ENCODE measurements at regions not wholly inside any gene's neighbourhood (a gene's known extent, or its start where the extent isn't known, plus 50 kb on each side); places are given as distances from the start of the nearest gene placed in this dataset.

DNA sequence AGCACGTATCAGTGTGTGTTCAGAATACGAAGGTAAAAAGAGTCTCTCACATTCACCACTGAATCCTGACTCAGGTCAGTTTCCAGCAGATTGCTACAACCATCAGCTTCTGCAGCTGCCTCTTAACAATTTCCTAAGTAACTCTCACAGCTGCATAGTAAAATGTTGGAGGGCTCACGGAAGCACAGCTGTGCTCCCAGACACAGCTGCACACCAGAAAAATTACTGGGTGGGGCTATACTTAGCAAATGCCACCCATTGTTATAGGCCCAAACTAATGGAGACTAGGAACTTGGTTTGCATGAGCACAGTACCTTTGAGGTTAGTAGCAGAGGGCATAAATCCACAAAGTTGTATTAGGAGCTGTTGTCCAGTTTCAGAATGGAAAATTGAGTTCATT lies 153.9 kb upstream of the ERBB4 start:
- no peak for FAIRE-seq
- DNase-seq (ENCODE audit: insufficient read length, low spot score), result no peak
- TF ChIP-seq, protein P1, sequence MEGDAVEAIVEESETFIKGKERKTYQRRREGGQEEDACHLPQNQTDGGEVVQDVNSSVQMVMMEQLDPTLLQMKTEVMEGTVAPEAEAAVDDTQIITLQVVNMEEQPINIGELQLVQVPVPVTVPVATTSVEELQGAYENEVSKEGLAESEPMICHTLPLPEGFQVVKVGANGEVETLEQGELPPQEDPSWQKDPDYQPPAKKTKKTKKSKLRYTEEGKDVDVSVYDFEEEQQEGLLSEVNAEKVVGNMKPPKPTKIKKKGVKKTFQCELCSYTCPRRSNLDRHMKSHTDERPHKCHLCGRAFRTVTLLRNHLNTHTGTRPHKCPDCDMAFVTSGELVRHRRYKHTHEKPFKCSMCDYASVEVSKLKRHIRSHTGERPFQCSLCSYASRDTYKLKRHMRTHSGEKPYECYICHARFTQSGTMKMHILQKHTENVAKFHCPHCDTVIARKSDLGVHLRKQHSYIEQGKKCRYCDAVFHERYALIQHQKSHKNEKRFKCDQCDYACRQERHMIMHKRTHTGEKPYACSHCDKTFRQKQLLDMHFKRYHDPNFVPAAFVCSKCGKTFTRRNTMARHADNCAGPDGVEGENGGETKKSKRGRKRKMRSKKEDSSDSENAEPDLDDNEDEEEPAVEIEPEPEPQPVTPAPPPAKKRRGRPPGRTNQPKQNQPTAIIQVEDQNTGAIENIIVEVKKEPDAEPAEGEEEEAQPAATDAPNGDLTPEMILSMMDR (IDR thresholded peaks at IDR 0.05; ENCODE audit: insufficient read depth, missing control alignments), result no peak

DNA sequence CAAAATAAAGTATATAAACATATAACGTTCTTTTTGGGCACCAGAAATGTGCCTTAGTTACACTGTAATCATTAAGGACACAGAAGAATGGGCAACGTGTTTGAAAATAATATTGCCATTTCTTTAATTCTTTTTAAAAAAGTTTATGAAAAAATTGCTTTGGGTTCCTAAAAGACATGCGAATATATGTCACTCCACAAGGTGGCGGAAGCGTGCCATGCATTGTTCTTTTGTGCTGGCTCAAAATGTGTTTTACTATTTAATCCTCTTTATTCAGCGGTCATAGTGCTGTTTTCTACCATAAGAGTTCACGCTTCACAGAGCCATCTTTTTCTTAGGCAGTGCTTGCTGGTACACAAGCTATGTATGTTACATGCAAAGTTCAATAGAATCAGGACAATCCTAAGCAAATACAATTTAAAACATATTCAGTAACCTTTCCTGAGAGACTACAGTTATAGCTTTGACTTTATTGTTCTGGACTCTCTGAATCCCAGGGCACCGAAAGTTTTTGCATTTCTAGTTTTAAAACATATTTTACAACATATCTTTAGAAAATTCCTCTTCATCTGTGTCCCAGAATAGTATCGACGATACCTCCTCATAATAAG lies 147.8 kb upstream of the ERBB4 start:
- DNase-seq (ENCODE audit: insufficient read length, low spot score) (peak; percentile 25), FAIRE-seq (no peak)
- TF ChIP-seq, protein P1 (IDR thresholded peaks at IDR 0.05; ENCODE audit: insufficient read depth, missing control alignments), result peak; percentile 90

DNA sequence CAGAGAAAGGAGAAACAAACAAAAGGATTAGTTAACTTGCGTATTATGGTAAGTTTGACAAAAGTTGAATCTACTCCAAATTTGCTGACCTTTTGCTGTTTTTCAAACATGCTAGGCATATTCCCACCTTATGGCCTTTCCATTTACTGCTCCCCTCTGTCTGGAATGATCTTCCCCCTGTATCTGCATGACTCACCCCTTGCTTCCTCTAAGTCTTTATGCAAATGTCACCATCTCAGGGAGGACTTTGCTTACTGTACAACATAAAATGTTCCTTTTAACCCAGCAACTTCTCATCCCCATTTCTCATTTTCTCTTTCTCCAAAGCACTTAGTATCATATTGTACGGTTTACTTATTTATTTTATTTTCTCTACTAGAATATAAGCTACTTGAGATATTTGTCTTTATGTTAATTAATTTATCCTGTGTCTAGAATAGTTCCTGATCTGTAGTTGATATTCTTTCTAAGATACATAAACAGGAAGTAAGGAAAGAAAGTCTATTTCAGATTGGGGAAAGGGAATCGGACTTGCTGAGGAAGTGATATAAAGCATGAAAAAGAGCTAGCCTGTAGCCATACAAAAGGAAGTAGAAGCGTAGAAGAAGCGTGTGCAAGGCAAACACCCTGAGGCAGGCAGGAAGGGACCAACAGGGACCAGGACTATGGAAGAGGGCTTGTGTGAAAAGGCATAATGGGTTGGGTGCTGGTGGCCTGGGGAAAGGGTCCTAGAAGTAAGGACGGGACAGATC lies 144.9 kb upstream of the ERBB4 start:
- TF ChIP-seq, protein P1 (IDR thresholded peaks at IDR 0.05; ENCODE audit: insufficient read depth, missing control alignments), result no peak
- DNase-seq (ENCODE audit: insufficient read length, low spot score), result no peak
- no peak for FAIRE-seq

DNA sequence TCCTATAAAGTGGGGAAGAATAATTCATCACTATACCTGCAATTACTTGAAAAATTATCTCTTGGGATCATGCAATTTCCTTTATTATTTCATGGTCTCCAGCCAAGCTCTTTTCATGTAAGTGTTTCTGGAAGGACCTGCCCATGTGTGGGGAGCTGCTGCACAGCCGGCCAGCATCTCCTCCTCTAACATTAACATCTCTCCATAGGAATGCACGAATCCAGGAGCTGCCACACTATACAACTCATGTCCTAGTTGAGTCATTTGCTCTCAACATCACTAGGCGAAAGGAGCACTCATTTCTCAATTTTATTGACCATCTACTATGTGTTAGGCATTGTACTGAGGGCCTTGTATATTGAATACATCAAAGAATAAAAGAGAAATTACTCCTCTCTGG lies 144.3 kb upstream of the ERBB4 start:
- no peak for FAIRE-seq
- no peak for DNase-seq (ENCODE audit: insufficient read length, low spot score)
- TF ChIP-seq, protein P1 (IDR thresholded peaks at IDR 0.05; ENCODE audit: insufficient read depth, missing control alignments), result no peak

DNA sequence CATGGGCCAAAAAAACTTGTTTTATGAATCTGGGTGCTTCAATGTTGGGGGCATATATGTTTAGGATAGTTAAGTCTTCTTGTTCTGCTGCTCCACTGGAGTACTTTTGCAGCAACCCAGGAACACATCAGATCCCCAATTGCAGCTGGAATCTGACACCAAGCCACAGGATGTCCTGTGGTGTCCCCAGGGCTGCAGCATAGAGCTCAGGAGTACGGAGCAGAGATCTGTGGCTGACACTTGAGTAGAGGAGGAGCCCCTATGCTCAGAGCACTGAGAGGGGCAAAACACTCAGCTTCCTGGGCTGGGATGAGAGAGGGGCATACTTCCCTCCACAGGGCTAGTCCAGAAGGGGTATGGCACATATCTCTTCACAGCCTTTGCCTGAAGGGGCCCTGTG lies 138.9 kb upstream of the ERBB4 start:
- no peak for DNase-seq (ENCODE audit: insufficient read length, low spot score)
- TF ChIP-seq, protein P1 (IDR thresholded peaks at IDR 0.05; ENCODE audit: insufficient read depth, missing control alignments), result no peak
- FAIRE-seq, result no peak

DNA sequence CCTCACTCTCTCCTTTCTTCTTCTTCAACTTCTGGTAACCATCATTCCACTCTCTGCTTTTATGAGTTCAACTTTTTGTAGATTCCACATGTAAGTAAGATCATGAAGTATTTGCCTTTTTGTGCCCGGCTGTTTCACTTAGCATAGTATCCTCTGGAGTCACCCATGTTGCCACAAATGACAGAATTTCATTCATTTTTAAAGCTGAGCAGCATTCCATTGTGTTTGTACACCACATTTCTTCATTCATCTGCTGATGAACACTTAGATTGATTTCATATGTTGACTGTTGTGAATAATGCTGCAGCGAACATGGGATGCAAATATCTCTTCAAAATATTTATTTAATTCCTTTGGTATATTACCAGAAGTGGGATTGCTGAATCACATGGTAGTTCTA lies 133.6 kb upstream of the ERBB4 start:
- DNase-seq (ENCODE audit: insufficient read length, low spot score) (no peak), FAIRE-seq (no peak)
- TF ChIP-seq, protein P1 (IDR thresholded peaks at IDR 0.05; ENCODE audit: insufficient read depth, missing control alignments), result no peak

DNA sequence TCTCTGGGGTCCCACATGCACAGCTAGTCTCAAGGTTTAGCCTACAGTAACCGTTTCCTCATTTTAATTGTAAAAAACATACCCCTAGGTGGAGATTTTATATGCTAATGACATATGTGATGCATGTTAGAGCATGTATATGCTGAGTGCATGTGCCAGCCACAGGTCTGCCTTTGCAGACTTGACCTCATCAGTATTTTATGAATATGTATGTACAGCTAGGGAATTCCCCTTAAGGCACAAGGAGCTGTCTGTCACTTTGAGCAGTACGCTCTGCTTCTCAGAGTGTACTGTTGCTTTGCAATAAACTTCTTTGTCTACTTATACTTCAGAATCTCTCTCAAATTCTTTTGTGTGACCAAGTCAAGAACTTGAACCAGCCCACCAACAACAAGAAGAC lies 131.2 kb upstream of the ERBB4 start:
- no peak for FAIRE-seq
- DNase-seq (ENCODE audit: insufficient read length, low spot score), result no peak
- TF ChIP-seq, protein P1 (IDR thresholded peaks at IDR 0.05; ENCODE audit: insufficient read depth, missing control alignments), result no peak

Measured in D721Med (cell line).